WTC11 (cell line): ENCODE measurements at regions not wholly inside any gene's neighbourhood (a gene's known extent, or its start where the extent isn't known, plus 50 kb on each side); places are given as distances from the start of the nearest gene placed in this dataset.

Experiments
- ATAC-seq: fragments of 200-7000 bp; cut with Tn5 transposase; 2 replicates; pipeline ENCODE4 v1.10.0; 2021; ENCODE audit warnings: mild to moderate bottlenecking, moderate library complexity
- CTCF ChIA-PET: fragments of 300-600 bp; sonication (Branson Sonifier 250); formaldehyde crosslinking; loops from one replicate; lab custom pipeline; 2021; ENCODE audit warnings: antibody characterized with exemption; lab: Charles Lee
- POLR2A ChIA-PET: fragments of 350-600 bp; sonication (Branson Sonifier 250); formaldehyde crosslinking; loops from one replicate; lab custom pipeline; 2021; ENCODE audit warnings: antibody characterized with exemption; lab: Charles Lee
- DNase-seq: peaks from one replicate; pipeline ENCODE4 v3.0.0; 2021; ENCODE audit warnings: low spot score
- H3K27ac Mint-ChIP-seq: 2 replicates; pipeline ENCODE4 v1.8.0; 2021; ENCODE audit warnings: mixed read lengths
- H3K27me3 Mint-ChIP-seq: 2 replicates; pipeline ENCODE4 v1.8.0; 2021; ENCODE audit warnings: low read depth, mild to moderate bottlenecking, moderate library complexity, mixed read lengths
- H3K36me3 Mint-ChIP-seq: 2 replicates; pipeline ENCODE4 v1.8.0; 2021; ENCODE audit warnings: mixed read lengths
- H3K4me1 Mint-ChIP-seq: 2 replicates; pipeline ENCODE4 v1.8.0; 2022; ENCODE audit warnings: mixed read lengths
- H3K4me3 Mint-ChIP-seq: 2 replicates; pipeline ENCODE4 v1.8.0; 2021; ENCODE audit warnings: mild to moderate bottlenecking, moderate library complexity, mixed read lengths
- H3K9me3 Mint-ChIP-seq: 2 replicates; pipeline ENCODE4 v1.8.0; 2021; ENCODE audit warnings: mixed read lengths
- ARID4B ChIP-seq: sonication (generic); formaldehyde crosslinking; IDR thresholded peaks from 2 replicates; pipeline ENCODE4 v1.8.0; 2023; ENCODE audit warnings: missing genetic modification reagents, mild to moderate bottlenecking, borderline replicate concordance
- ATF6 ChIP-seq: sonication (generic); formaldehyde crosslinking; IDR thresholded peaks from 2 replicates; pipeline ENCODE4 v1.8.1; 2023; ENCODE audit warnings: mild to moderate bottlenecking, missing genetic modification reagents
- CDX4 ChIP-seq: fragments of 250-450 bp; sonication (Bioruptor Pico); IDR thresholded peaks from 2 replicates; pipeline ENCODE4 v1.9.0; 2021; ENCODE audit warnings: moderate library complexity, mild to moderate bottlenecking, inconsistent platforms, borderline replicate concordance
- E2F1 ChIP-seq: sonication (generic); formaldehyde crosslinking; IDR thresholded peaks from 2 replicates; pipeline ENCODE4 v1.8.0; 2022; ENCODE audit warnings: mild to moderate bottlenecking, missing genetic modification reagents
- E2F5 ChIP-seq: sonication (generic); formaldehyde crosslinking; IDR thresholded peaks from 2 replicates; pipeline ENCODE4 v1.8.1; 2022; ENCODE audit warnings: mild to moderate bottlenecking, moderate library complexity, missing genetic modification reagents
- FOXP4 ChIP-seq: sonication (generic); formaldehyde crosslinking; IDR thresholded peaks from 2 replicates; pipeline ENCODE4 v1.8.0; 2022; ENCODE audit warnings: mild to moderate bottlenecking, missing genetic modification reagents
- HMGA2 ChIP-seq: fragments of 250-450 bp; sonication (Bioruptor Pico); IDR thresholded peaks from 2 replicates; pipeline ENCODE4 v1.4.0; 2021; ENCODE audit warnings: mild to moderate bottlenecking, moderate library complexity
- MLX ChIP-seq: sonication (generic); formaldehyde crosslinking; IDR thresholded peaks from 2 replicates; pipeline ENCODE4 v1.8.1; 2023; ENCODE audit warnings: mild to moderate bottlenecking, missing genetic modification reagents, moderate library complexity
- NR2C2 ChIP-seq: sonication (generic); formaldehyde crosslinking; IDR thresholded peaks from 2 replicates; pipeline ENCODE4 v1.8.0; 2022; ENCODE audit warnings: mild to moderate bottlenecking, missing genetic modification reagents
- RORB ChIP-seq: fragments of 250-450 bp; sonication (Bioruptor Pico); IDR thresholded peaks from 2 replicates; pipeline ENCODE4 v1.9.0; 2021; ENCODE audit warnings: mild to moderate bottlenecking
- SOX15 ChIP-seq: fragments of 250-450 bp; sonication (Bioruptor Pico); IDR thresholded peaks from 2 replicates; pipeline ENCODE4 v1.9.0; 2021; ENCODE audit warnings: mild to moderate bottlenecking
- SP1 ChIP-seq: sonication (generic); formaldehyde crosslinking; conservative IDR thresholded peaks from 2 replicates; pipeline ENCODE4 v1.8.1; 2022; ENCODE audit warnings: missing genetic modification reagents
- TCF7 ChIP-seq: sonication (generic); formaldehyde crosslinking; IDR thresholded peaks from 2 replicates; pipeline ENCODE4 v1.8.0; 2022; ENCODE audit warnings: mild to moderate bottlenecking, low read depth, missing genetic modification reagents, moderate library complexity
- USF2 ChIP-seq: sonication (generic); formaldehyde crosslinking; IDR thresholded peaks from 2 replicates; pipeline ENCODE4 v1.8.1; 2023; ENCODE audit warnings: mild to moderate bottlenecking, missing genetic modification reagents, moderate library complexity
- ZBTB21 ChIP-seq: sonication (generic); formaldehyde crosslinking; IDR thresholded peaks from 2 replicates; pipeline ENCODE4 v1.8.1; 2023; ENCODE audit warnings: mild to moderate bottlenecking, missing genetic modification reagents, borderline replicate concordance
- ZNF138 ChIP-seq: sonication (generic); formaldehyde crosslinking; conservative IDR thresholded peaks from 2 replicates; pipeline ENCODE4 v1.8.1; 2022; ENCODE audit warnings: mild to moderate bottlenecking, moderate library complexity, missing genetic modification reagents
- ZNF425 ChIP-seq: fragments of 250-450 bp; sonication (Bioruptor Pico); conservative IDR thresholded peaks from 2 replicates; pipeline ENCODE4 v1.9.0; 2021; ENCODE audit warnings: mild to moderate bottlenecking

- TF ChIP-seq CDX4 (CRISPR knock-in tag) = no peak
- TF ChIP-seq TCF7 (CRISPR knock-in tag) = no peak
- TF ChIP-seq SOX15 (CRISPR knock-in tag) = no peak
- no peak for TF ChIP-seq RORB
- TF ChIP-seq ARID4B (CRISPR knock-in tag) = no peak
- no peak for TF ChIP-seq ATF6
- TF ChIP-seq NR2C2 = no peak
- TF ChIP-seq USF2 (CRISPR knock-in tag) = no peak
- no peak for TF ChIP-seq ZBTB21 (CRISPR knock-in tag)
- TF ChIP-seq E2F5 (CRISPR knock-in tag) = no peak
Observed at GRCh38 chr5:76014005-76014404, 69.2 kb upstream of the SV2C start (continued).

- H3K27ac Mint-ChIP-seq = no peak overlapping the region
- H3K9me3 Mint-ChIP-seq = peaks cover 5% of the 10 kb centered on the region
- ATAC-seq = no peak
- no peaks in the 10 kb centered on the region for H3K36me3 Mint-ChIP-seq
- ChIA-PET POLR2A (no interaction called here), CTCF (no interaction called here)
- TF ChIP-seq MLX (CRISPR knock-in tag) (no peak), ZNF138 (CRISPR knock-in tag) (no peak)
- peaks cover 9% of the 10 kb centered on the region; the same call in 1 of the 2 replicates for H3K4me1 Mint-ChIP-seq
- H3K4me3 Mint-ChIP-seq = no peak overlapping the region
- DNase-seq = no peak
- no peaks in the 10 kb centered on the region; the same call in 1 of the 2 replicates for H3K27me3 Mint-ChIP-seq
Observed at GRCh38 chr5:76007904-76008303, 75.3 kb upstream of the SV2C start.

GRCh38 chr5:76000582-76000981 is 82.6 kb upstream of the SV2C start:
- DNase-seq (no peak), ATAC-seq (no peak)
- Mint-ChIP-seq H3K4me1 (no peaks in the 10 kb centered on the region), H3K27me3 (peaks cover 4% of the 10 kb centered on the region; the same call in 1 of the 2 replicates), H3K9me3 (peaks cover 20% of the 10 kb centered on the region), H3K27ac (no peak overlapping the region), H3K4me3 (no peak overlapping the region), H3K36me3 (peaks cover 3% of the 10 kb centered on the region)
- CTCF ChIA-PET = no interaction called here
- POLR2A ChIA-PET = no interaction called here
- TF ChIP-seq ZNF425 (no peak), E2F1 (CRISPR knock-in tag) (no peak), CDX4 (CRISPR knock-in tag) (no peak), FOXP4 (CRISPR knock-in tag) (no peak), HMGA2 (CRISPR knock-in tag) (no peak), SP1 (CRISPR knock-in tag) (no peak)
